Loucy (cell line): ENCODE measurements at regions not wholly inside any gene's neighbourhood (a gene's known extent, or its start where the extent isn't known, plus 50 kb on each side); places are given as distances from the start of the nearest gene placed in this dataset.

Experiments used
- CTCF ChIP-seq: fragments of 200-600 bp; sonication (generic); conservative IDR thresholded peaks from 2 replicates; pipeline ENCODE4 v1.5.1; 2014; ENCODE audit warnings: mild to moderate bottlenecking, antibody characterized with exemption, low read length
- EZH2phosphoT487 ChIP-seq: fragments of 200-600 bp; IDR thresholded peaks from 2 replicates; pipeline ENCODE4 v1.6.1; 2018; ENCODE audit warnings: antibody characterized with exemption, mild to moderate bottlenecking, moderate library complexity, borderline replicate concordance

GRCh38 chr21:31405604-31406003 lies 61.5 kb upstream of the TIAM1 start:
- TF ChIP-seq CTCF = no peak
- no peak for TF ChIP-seq EZH2phosphoT487
